ENCODE measurements at regions not wholly inside any gene's neighbourhood (a gene's known extent, or its start where the extent isn't known, plus 50 kb on each side); places are given as distances from the start of the nearest gene placed in this dataset.

GRCh38 chr5:2138896-2139295 is 256.2 kb upstream of the IRX4 start:
- no peak overlapping the region for H3K4me2 ChIP-seq
- H3K27ac ChIP-seq: no peak overlapping the region
- TF ChIP-seq Cebpa-rat (IDR thresholded peaks at IDR 0.05): no peak
- H3K36me3 ChIP-seq: no peaks in the 10 kb centered on the region
- H3K9me3 ChIP-seq: no peaks in the 10 kb centered on the region
- no peak overlapping the region for H3K9ac ChIP-seq
- H3K4me1 ChIP-seq: peaks cover 12% of the 10 kb centered on the region; the same call in 1 of the 2 replicates
- H3K27me3 ChIP-seq: no peaks in the 10 kb centered on the region
- no peak overlapping the region for H3K4me3 ChIP-seq
- H4K20me1 ChIP-seq: no peaks in the 10 kb centered on the region

GRCh38 chr5:2137444-2138050 is 254.8 kb upstream of the IRX4 start:
- H3K27ac ChIP-seq: no peak overlapping the region
- no peak overlapping the region for H3K9ac ChIP-seq
- H3K36me3 ChIP-seq: no peaks in the 10 kb centered on the region
- H3K27me3 ChIP-seq: no peaks in the 10 kb centered on the region
- H3K4me3 ChIP-seq: no peak overlapping the region
- H4K20me1 ChIP-seq: no peaks in the 10 kb centered on the region
- peaks cover 12% of the 10 kb centered on the region; the same call in 1 of the 2 replicates for H3K4me1 ChIP-seq
- no peak overlapping the region for H3K4me2 ChIP-seq
- no peak for TF ChIP-seq Cebpa-rat (IDR thresholded peaks at IDR 0.05)
- H3K9me3 ChIP-seq: no peaks in the 10 kb centered on the region

GRCh38 chr5:2136728-2137333 is 254.1 kb upstream of the IRX4 start:
- H3K9me3 ChIP-seq: no peaks in the 10 kb centered on the region
- no peak overlapping the region for H3K9ac ChIP-seq
- H3K4me1 ChIP-seq: peaks cover 12% of the 10 kb centered on the region; the same call in 1 of the 2 replicates
- no peaks in the 10 kb centered on the region for H4K20me1 ChIP-seq
- H3K4me3 ChIP-seq: no peak overlapping the region
- H3K27me3 ChIP-seq: no peaks in the 10 kb centered on the region
- TF ChIP-seq Cebpa-rat (IDR thresholded peaks at IDR 0.05): no peak
- H3K4me2 ChIP-seq: no peak overlapping the region
- no peak overlapping the region for H3K27ac ChIP-seq
- H3K36me3 ChIP-seq: no peaks in the 10 kb centered on the region

GRCh38 chr5:2135833-2136232 is 253.1 kb upstream of the IRX4 start:
- Histone ChIP-seq H3K4me1 (peaks cover 12% of the 10 kb centered on the region; the same call in 1 of the 2 replicates), H3K4me2 (no peak overlapping the region), H3K27me3 (no peaks in the 10 kb centered on the region), H3K27ac (no peak overlapping the region), H3K36me3 (no peaks in the 10 kb centered on the region), H3K9me3 (no peaks in the 10 kb centered on the region), H3K4me3 (no peak overlapping the region), H3K9ac (no peak overlapping the region), H4K20me1 (no peaks in the 10 kb centered on the region)
- TF ChIP-seq Cebpa-rat (IDR thresholded peaks at IDR 0.05): no peak

GRCh38 chr5:2135354-2135753 is 252.6 kb upstream of the IRX4 start:
- Histone ChIP-seq H3K27ac (no peak overlapping the region), H3K4me2 (no peak overlapping the region)
- TF ChIP-seq Cebpa-rat (IDR thresholded peaks at IDR 0.05): no peak

GRCh38 chr5:2134543-2135292 is 252.0 kb upstream of the IRX4 start:
- no peak overlapping the region for H3K27ac ChIP-seq
- peaks cover 9% of the 10 kb centered on the region for H3K27me3 ChIP-seq
- no peak overlapping the region for H3K4me3 ChIP-seq
- no peaks in the 10 kb centered on the region for H4K20me1 ChIP-seq
- H3K36me3 ChIP-seq: no peaks in the 10 kb centered on the region
- no peak for TF ChIP-seq Cebpa-rat (IDR thresholded peaks at IDR 0.05)
- H3K9ac ChIP-seq: no peak overlapping the region
- no peak overlapping the region; the same call in 1 of the 2 replicates for H3K4me2 ChIP-seq
- peaks cover 16% of the 10 kb centered on the region for H3K4me1 ChIP-seq
- H3K9me3 ChIP-seq: no peaks in the 10 kb centered on the region

More at GRCh38 chr5:2135354-2135753, 252.6 kb upstream of the IRX4 start:
- peaks cover 2% of the 10 kb centered on the region for H3K27me3 ChIP-seq
- H3K9ac ChIP-seq: no peak overlapping the region
- no peaks in the 10 kb centered on the region for H4K20me1 ChIP-seq
- H3K36me3 ChIP-seq: no peaks in the 10 kb centered on the region
- H3K4me3 ChIP-seq: no peak overlapping the region
- no peaks in the 10 kb centered on the region for H3K9me3 ChIP-seq
- H3K4me1 ChIP-seq: peaks cover 12% of the 10 kb centered on the region; the same call in 1 of the 2 replicates

- Histone ChIP-seq H4K20me1 (no peaks in the 10 kb centered on the region), H3K9me3 (no peaks in the 10 kb centered on the region), H3K4me2 (no peak overlapping the region), H3K4me1 (peaks cover 24% of the 10 kb centered on the region), H3K36me3 (no peaks in the 10 kb centered on the region), H3K9ac (no peak overlapping the region), H3K27ac (no peak overlapping the region), H3K4me3 (no peak overlapping the region), H3K27me3 (peaks cover 17% of the 10 kb centered on the region)
- TF ChIP-seq Cebpa-rat (IDR thresholded peaks at IDR 0.05): no peak
These were observed 251.2 kb upstream of the IRX4 start for GRCh38 chr5:2133936-2134335.

GRCh38 chr5:2133080-2133479 is 250.4 kb upstream of the IRX4 start:
- Histone ChIP-seq H3K27me3 (peaks cover 23% of the 10 kb centered on the region), H3K9ac (no peak overlapping the region), H3K4me1 (peaks cover 32% of the 10 kb centered on the region), H3K27ac (no peak overlapping the region), H3K9me3 (no peaks in the 10 kb centered on the region), H3K4me3 (no peak overlapping the region), H4K20me1 (no peaks in the 10 kb centered on the region), H3K36me3 (no peaks in the 10 kb centered on the region), H3K4me2 (no peak overlapping the region)
- no peak for TF ChIP-seq Cebpa-rat (IDR thresholded peaks at IDR 0.05)

GRCh38 chr5:2132497-2132847 is 249.7 kb upstream of the IRX4 start:
- no peak for TF ChIP-seq Cebpa-rat (IDR thresholded peaks at IDR 0.05)
- H3K9me3 ChIP-seq: no peaks in the 10 kb centered on the region
- peaks cover 32% of the 10 kb centered on the region for H3K4me1 ChIP-seq
- H3K4me3 ChIP-seq: no peak overlapping the region
- peaks cover 23% of the 10 kb centered on the region for H3K27me3 ChIP-seq
- H3K4me2 ChIP-seq: no peak overlapping the region
- H4K20me1 ChIP-seq: no peaks in the 10 kb centered on the region
- no peak overlapping the region for H3K27ac ChIP-seq
- no peak overlapping the region for H3K9ac ChIP-seq
- H3K36me3 ChIP-seq: no peaks in the 10 kb centered on the region

- Histone ChIP-seq H3K4me2 (no peak overlapping the region), H4K20me1 (no peaks in the 10 kb centered on the region), H3K9ac (no peak overlapping the region), H3K9me3 (no peaks in the 10 kb centered on the region), H3K4me3 (no peak overlapping the region), H3K4me1 (peaks cover 32% of the 10 kb centered on the region), H3K36me3 (no peaks in the 10 kb centered on the region), H3K27ac (no peak overlapping the region), H3K27me3 (peaks cover 23% of the 10 kb centered on the region)
- TF ChIP-seq Cebpa-rat (IDR thresholded peaks at IDR 0.05): no peak
These were observed 249.2 kb upstream of the IRX4 start for GRCh38 chr5:2131826-2132496.
